ENCODE measurements at regions not wholly inside any gene's neighbourhood (a gene's known extent, or its start where the extent isn't known, plus 50 kb on each side); places are given as distances from the start of the nearest gene placed in this dataset.

- DNase-seq (ENCODE audit: low spot score) = no peak
Observed at GRCh38 chr15:70277556-70277955, 179.8 kb upstream of the TLE3 start.

- DNase-seq (ENCODE audit: low spot score) = no peak
Observed at GRCh38 chr15:70276401-70276800, 178.7 kb upstream of the TLE3 start.

- no peak for DNase-seq (ENCODE audit: low spot score)
Observed at GRCh38 chr15:70275461-70276138, 177.9 kb upstream of the TLE3 start.

- DNase-seq (ENCODE audit: low spot score) = no peak
Observed at GRCh38 chr15:70274908-70275307, 177.2 kb upstream of the TLE3 start.

GRCh38 chr15:70274255-70274880 is 176.7 kb upstream of the TLE3 start:
- no peak for DNase-seq (ENCODE audit: low spot score)

GRCh38 chr15:70273808-70274207 is 176.1 kb upstream of the TLE3 start:
- DNase-seq (ENCODE audit: low spot score) = no peak

GRCh38 chr15:70272565-70273355 is 175.0 kb upstream of the TLE3 start:
- DNase-seq (ENCODE audit: low spot score) = no peak

GRCh38 chr15:70271422-70272088 is 173.8 kb upstream of the TLE3 start:
- DNase-seq (ENCODE audit: low spot score) = no peak

GRCh38 chr15:70270752-70271111 is 173.0 kb upstream of the TLE3 start:
- no peak for DNase-seq (ENCODE audit: low spot score)

- DNase-seq (ENCODE audit: low spot score) = no peak
Observed at GRCh38 chr15:70269991-70270751, 172.5 kb upstream of the TLE3 start.

- DNase-seq (ENCODE audit: low spot score) = no peak
Observed at GRCh38 chr15:70269311-70269911, 171.7 kb upstream of the TLE3 start.

GRCh38 chr15:70268698-70269251 is 171.1 kb upstream of the TLE3 start:
- peak; percentile 21 for DNase-seq (ENCODE audit: low spot score)

GRCh38 chr15:70267879-70268278 is 170.2 kb upstream of the TLE3 start:
- no peak for DNase-seq (ENCODE audit: low spot score)

GRCh38 chr15:70267306-70267705 is 169.6 kb upstream of the TLE3 start:
- DNase-seq (ENCODE audit: low spot score) = no peak

- DNase-seq (ENCODE audit: low spot score) = no peak
Observed at GRCh38 chr15:70266412-70267121, 168.8 kb upstream of the TLE3 start.

- no peak for DNase-seq (ENCODE audit: low spot score)
Observed at GRCh38 chr15:70265986-70266385, 168.3 kb upstream of the TLE3 start.

GRCh38 chr15:70265466-70265978 is 167.8 kb upstream of the TLE3 start:
- no peak for DNase-seq (ENCODE audit: low spot score)

GRCh38 chr15:70264738-70265465 is 167.2 kb upstream of the TLE3 start:
- DNase-seq (ENCODE audit: low spot score) = no peak

GRCh38 chr15:70264014-70264582 is 166.4 kb upstream of the TLE3 start:
- peak; percentile 17 for DNase-seq (ENCODE audit: low spot score)

Data from NAMALWA (cell line).